ENCODE measurements at regions not wholly inside any gene's neighbourhood (a gene's known extent, or its start where the extent isn't known, plus 50 kb on each side); places are given as distances from the start of the nearest gene placed in this dataset.

- Mint-ChIP-seq H3K27ac (no peak overlapping the region), H3K27me3 (no peaks in the 10 kb centered on the region)
- intact Hi-C loops (cut with DNase I, micrococcal nuclease), result no loop called here
These were observed 177.6 kb upstream of the MTNR1B start for GRCh38 chr11:92791886-92792285.

DNA sequence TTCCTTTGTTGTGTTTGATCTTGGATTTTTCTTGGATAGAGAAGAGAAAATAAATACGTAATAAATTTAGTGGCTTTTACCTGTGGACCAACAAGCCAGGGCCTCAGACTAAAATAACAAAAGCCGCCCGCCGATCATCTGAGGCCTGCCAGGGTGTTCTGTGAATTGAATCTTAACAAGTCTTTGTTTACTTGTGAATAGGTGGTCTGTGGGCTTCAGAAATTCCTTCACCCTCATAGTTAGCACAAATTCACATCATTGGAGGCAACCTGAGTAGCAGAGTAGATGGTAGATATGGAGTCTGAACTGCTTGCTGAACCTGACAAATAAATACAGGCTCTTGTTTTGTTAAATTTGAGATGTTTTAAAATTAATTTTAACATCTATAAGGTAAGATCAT, 176.3 kb upstream of the MTNR1B start:
- H3K9me3 Mint-ChIP-seq, result no peaks in the 10 kb centered on the region
- Histone ChIP-seq H3K4me1 (ENCODE audit: insufficient read depth, low read length) (no peaks in the 10 kb centered on the region), H3K36me3 (ENCODE audit: insufficient read depth, low read length) (no peaks in the 10 kb centered on the region), H3K4me3 (ENCODE audit: low read length) (no peak overlapping the region), H3K27me3 (ENCODE audit: control insufficient read depth in 1 of 2, insufficient read depth in 2 of 2, low read length in 2 of 2) (no peaks in the 10 kb centered on the region), H3K9me3 (ENCODE audit: control insufficient read depth in 1 of 2, insufficient read depth in 1 of 2, low read length in 2 of 2) (no peaks in the 10 kb centered on the region), H3K27ac (ENCODE audit: low read depth in 1 of 2, low read length in 2 of 2) (no peak overlapping the region)
- ChIA-PET POLR2A (no interaction called here), CTCF (no interaction called here)
- intact Hi-C loops (cut with DNase I, micrococcal nuclease), result no loop called here
- H3K27ac Mint-ChIP-seq, result no peak overlapping the region
- no peak overlapping the region for H3K4me3 Mint-ChIP-seq
- H3K4me1 Mint-ChIP-seq (ENCODE audit: low read depth), result no peaks in the 10 kb centered on the region
- no peaks in the 10 kb centered on the region for H3K27me3 Mint-ChIP-seq
- TF ChIP-seq CTCF (IDR thresholded peaks at IDR 0.05), result no peak
- DNase-seq, result no peak
- ATAC-seq (ENCODE audit: poor library complexity), result no peak
- H3K36me3 Mint-ChIP-seq (ENCODE audit: low read depth), result no peaks in the 10 kb centered on the region

More at GRCh38 chr11:92791886-92792285, 177.6 kb upstream of the MTNR1B start:
- ATAC-seq (ENCODE audit: poor library complexity), result no peak
- H3K27ac ChIP-seq (ENCODE audit: low read depth in 1 of 2, low read length in 2 of 2), result no peak overlapping the region
- Mint-ChIP-seq H3K4me3 (no peak overlapping the region), H3K36me3 (ENCODE audit: low read depth) (no peaks in the 10 kb centered on the region), H3K9me3 (no peaks in the 10 kb centered on the region), H3K4me1 (ENCODE audit: low read depth) (no peaks in the 10 kb centered on the region)
- ChIA-PET POLR2A (no interaction called here), CTCF (no interaction called here)
- H3K27me3 ChIP-seq (ENCODE audit: control insufficient read depth in 1 of 2, insufficient read depth in 2 of 2, low read length in 2 of 2), result no peaks in the 10 kb centered on the region
- no peak for DNase-seq
- no peak for TF ChIP-seq CTCF (IDR thresholded peaks at IDR 0.05)
- no peak overlapping the region for H3K4me3 ChIP-seq (ENCODE audit: low read length)
- no peaks in the 10 kb centered on the region for H3K9me3 ChIP-seq (ENCODE audit: control insufficient read depth in 1 of 2, insufficient read depth in 1 of 2, low read length in 2 of 2)
- H3K4me1 ChIP-seq (ENCODE audit: insufficient read depth, low read length), result no peaks in the 10 kb centered on the region
- no peaks in the 10 kb centered on the region for H3K36me3 ChIP-seq (ENCODE audit: insufficient read depth, low read length)

DNA sequence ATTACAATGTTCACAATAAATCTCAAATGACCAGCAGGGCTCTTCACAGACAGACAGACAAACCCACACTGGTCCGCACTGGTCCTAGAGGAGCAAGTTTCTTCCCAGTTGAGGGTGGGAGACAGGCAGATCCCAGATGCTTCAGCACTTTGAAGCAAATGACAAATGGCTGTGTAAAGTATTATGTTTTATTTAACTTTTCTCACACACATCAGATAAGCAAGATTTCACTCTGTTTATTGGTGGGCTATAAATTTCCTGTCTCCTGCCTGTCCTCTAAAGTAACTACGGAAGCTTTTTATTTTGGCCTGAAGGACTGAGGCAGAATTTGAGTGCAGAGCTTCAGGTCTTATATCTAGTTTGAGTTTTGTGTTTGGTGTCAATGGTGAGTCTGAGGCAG, 174.7 kb upstream of the MTNR1B start:
- DNase-seq, result no peak
- intact Hi-C loops (cut with DNase I, micrococcal nuclease), result no loop called here
- Mint-ChIP-seq H3K4me1 (ENCODE audit: low read depth) (no peaks in the 10 kb centered on the region), H3K9me3 (peaks cover 2% of the 10 kb centered on the region), H3K27ac (no peak overlapping the region), H3K27me3 (no peaks in the 10 kb centered on the region), H3K4me3 (no peak overlapping the region), H3K36me3 (ENCODE audit: low read depth) (no peaks in the 10 kb centered on the region)
- POLR2A ChIA-PET, result no interaction called here
- no peak for TF ChIP-seq CTCF (IDR thresholded peaks at IDR 0.05)
- H3K27ac ChIP-seq (ENCODE audit: low read depth in 1 of 2, low read length in 2 of 2), result no peak overlapping the region
- ATAC-seq (ENCODE audit: poor library complexity), result no peak
- no peak overlapping the region for H3K4me3 ChIP-seq (ENCODE audit: low read length)
- no peaks in the 10 kb centered on the region for H3K36me3 ChIP-seq (ENCODE audit: insufficient read depth, low read length)
- peaks cover 0 to 4% of the 10 kb centered on the region in 2 experiments for H3K9me3 ChIP-seq (ENCODE audit: control insufficient read depth in 1 of 2, insufficient read depth in 1 of 2, low read length in 2 of 2)
- no peaks in the 10 kb centered on the region for H3K4me1 ChIP-seq (ENCODE audit: insufficient read depth, low read length)
- CTCF ChIA-PET, result no interaction called here
- no peaks in the 10 kb centered on the region for H3K27me3 ChIP-seq (ENCODE audit: control insufficient read depth in 1 of 2, insufficient read depth in 2 of 2, low read length in 2 of 2)
